ENCODE measurements at regions not wholly inside any gene's neighbourhood (a gene's known extent, or its start where the extent isn't known, plus 50 kb on each side); places are given as distances from the start of the nearest gene placed in this dataset.

GRCh38 chr1:189311915-189312314, 1165.7 kb downstream of the BRINP3 start:
- TF ChIP-seq ZNF565 (CRISPR knock-in tag; conservative IDR thresholded peaks at IDR 0.05; ENCODE audit: low read depth) (no peak), CREB5 (CRISPR knock-in tag; IDR thresholded peaks at IDR 0.05; ENCODE audit: low read depth) (no peak), GLIS3 (CRISPR knock-in tag; IDR thresholded peaks at IDR 0.05) (no peak), PPARA (CRISPR knock-in tag; IDR thresholded peaks at IDR 0.05; ENCODE audit: borderline replicate concordance) (no peak)
- ATAC-seq: no peak

- no peak for TF ChIP-seq BACH2 (CRISPR knock-in tag; IDR thresholded peaks at IDR 0.05; ENCODE audit: borderline replicate concordance)
- TF ChIP-seq ZFP30 (CRISPR knock-in tag; IDR thresholded peaks at IDR 0.05): no peak
- no peak for TF ChIP-seq OSR1 (CRISPR knock-in tag; IDR thresholded peaks at IDR 0.05)
- TF ChIP-seq RARB (CRISPR knock-in tag; IDR thresholded peaks at IDR 0.05): no peak
- TF ChIP-seq ZNF8 (CRISPR knock-in tag; IDR thresholded peaks at IDR 0.05): no peak
- TF ChIP-seq GLIS3 (CRISPR knock-in tag; IDR thresholded peaks at IDR 0.05): no peak
- TF ChIP-seq TCF4 (CRISPR knock-in tag; IDR thresholded peaks at IDR 0.05; ENCODE audit: borderline replicate concordance): no peak
- no peak for TF ChIP-seq PATZ1 (CRISPR knock-in tag; IDR thresholded peaks at IDR 0.05; ENCODE audit: borderline replicate concordance)
- TF ChIP-seq ISL1 (CRISPR knock-in tag; IDR thresholded peaks at IDR 0.05): no peak
- no peak for TF ChIP-seq TOX (CRISPR knock-in tag; IDR thresholded peaks at IDR 0.05; ENCODE audit: borderline replicate concordance)
- no peak for TF ChIP-seq TSHZ2 (CRISPR knock-in tag; IDR thresholded peaks at IDR 0.05)
- no peak for TF ChIP-seq ZC3H10 (CRISPR knock-in tag; IDR thresholded peaks at IDR 0.05)
- no peak for TF ChIP-seq CREB5 (CRISPR knock-in tag; IDR thresholded peaks at IDR 0.05; ENCODE audit: low read depth)
- TF ChIP-seq POU6F1 (CRISPR knock-in tag; IDR thresholded peaks at IDR 0.05; ENCODE audit: borderline replicate concordance, low read depth): no peak
- no peak for ATAC-seq
Observed at GRCh38 chr1:189312499-189312898, 1165.2 kb downstream of the BRINP3 start.

GRCh38 chr1:189313488-189313887, 1164.2 kb downstream of the BRINP3 start:
- ATAC-seq: no peak
- TF ChIP-seq ZC3H10 (CRISPR knock-in tag; IDR thresholded peaks at IDR 0.05) (no peak), CSRNP3 (CRISPR knock-in tag; IDR thresholded peaks at IDR 0.05) (no peak), TSHZ2 (CRISPR knock-in tag; IDR thresholded peaks at IDR 0.05) (no peak), ARNTL (CRISPR knock-in tag; IDR thresholded peaks at IDR 0.05; ENCODE audit: borderline replicate concordance, low read depth) (no peak), CSDC2 (CRISPR knock-in tag; IDR thresholded peaks at IDR 0.05) (no peak), ZNF70 (CRISPR knock-in tag; IDR thresholded peaks at IDR 0.05) (no peak), TOX (CRISPR knock-in tag; IDR thresholded peaks at IDR 0.05; ENCODE audit: borderline replicate concordance) (no peak), ZFP30 (CRISPR knock-in tag; IDR thresholded peaks at IDR 0.05) (no peak), ESRRG (CRISPR knock-in tag; IDR thresholded peaks at IDR 0.05) (no peak), PATZ1 (CRISPR knock-in tag; IDR thresholded peaks at IDR 0.05; ENCODE audit: borderline replicate concordance) (no peak)

Data from SK-N-SH treated with all-trans-retinoic acid at 6 μM for 48 hours (cell line).